ENCODE measurements at regions not wholly inside any gene's neighbourhood (a gene's known extent, or its start where the extent isn't known, plus 50 kb on each side); places are given as distances from the start of the nearest gene placed in this dataset.

DNA sequence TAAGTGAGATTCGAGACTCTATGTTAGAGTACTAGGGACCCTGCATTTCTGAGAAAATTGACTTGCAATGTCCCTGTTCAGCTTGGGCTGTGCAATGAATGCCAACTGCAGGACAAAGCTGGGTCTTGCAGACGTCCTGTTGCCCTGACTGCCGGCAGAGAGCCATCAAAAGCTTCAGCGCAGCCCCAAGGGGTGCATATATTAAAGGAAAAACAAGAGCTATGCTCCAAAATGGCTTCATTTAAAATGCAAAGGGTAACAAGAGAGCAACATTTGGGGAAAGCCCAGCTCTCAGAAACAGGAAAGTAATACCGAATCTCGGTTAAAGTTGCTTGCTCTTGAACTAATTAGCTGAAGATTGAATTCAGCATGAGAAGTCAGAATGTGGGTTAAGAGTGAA, 110.9 kb upstream of the PNPT1 start:
- no peak for TF ChIP-seq ELF4 (CRISPR knock-in tag; IDR thresholded peaks at IDR 0.05; ENCODE audit: low read depth)
- TF ChIP-seq, protein P1, sequence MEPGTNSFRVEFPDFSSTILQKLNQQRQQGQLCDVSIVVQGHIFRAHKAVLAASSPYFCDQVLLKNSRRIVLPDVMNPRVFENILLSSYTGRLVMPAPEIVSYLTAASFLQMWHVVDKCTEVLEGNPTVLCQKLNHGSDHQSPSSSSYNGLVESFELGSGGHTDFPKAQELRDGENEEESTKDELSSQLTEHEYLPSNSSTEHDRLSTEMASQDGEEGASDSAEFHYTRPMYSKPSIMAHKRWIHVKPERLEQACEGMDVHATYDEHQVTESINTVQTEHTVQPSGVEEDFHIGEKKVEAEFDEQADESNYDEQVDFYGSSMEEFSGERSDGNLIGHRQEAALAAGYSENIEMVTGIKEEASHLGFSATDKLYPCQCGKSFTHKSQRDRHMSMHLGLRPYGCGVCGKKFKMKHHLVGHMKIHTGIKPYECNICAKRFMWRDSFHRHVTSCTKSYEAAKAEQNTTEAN (CRISPR knock-in tag; IDR thresholded peaks at IDR 0.05): no peak
- TF ChIP-seq NR1H2 (CRISPR knock-in tag; IDR thresholded peaks at IDR 0.05): no peak
- TF ChIP-seq, protein P2, sequence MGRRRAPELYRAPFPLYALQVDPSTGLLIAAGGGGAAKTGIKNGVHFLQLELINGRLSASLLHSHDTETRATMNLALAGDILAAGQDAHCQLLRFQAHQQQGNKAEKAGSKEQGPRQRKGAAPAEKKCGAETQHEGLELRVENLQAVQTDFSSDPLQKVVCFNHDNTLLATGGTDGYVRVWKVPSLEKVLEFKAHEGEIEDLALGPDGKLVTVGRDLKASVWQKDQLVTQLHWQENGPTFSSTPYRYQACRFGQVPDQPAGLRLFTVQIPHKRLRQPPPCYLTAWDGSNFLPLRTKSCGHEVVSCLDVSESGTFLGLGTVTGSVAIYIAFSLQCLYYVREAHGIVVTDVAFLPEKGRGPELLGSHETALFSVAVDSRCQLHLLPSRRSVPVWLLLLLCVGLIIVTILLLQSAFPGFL (CRISPR knock-in tag; IDR thresholded peaks at IDR 0.05; ENCODE audit: borderline replicate concordance): no peak
- TF ChIP-seq GABPB1 (CRISPR knock-in tag; IDR thresholded peaks at IDR 0.05): no peak
- TF ChIP-seq FOXP1 (CRISPR knock-in tag; IDR thresholded peaks at IDR 0.05; ENCODE audit: borderline replicate concordance): no peak
- TF ChIP-seq, protein P3, sequence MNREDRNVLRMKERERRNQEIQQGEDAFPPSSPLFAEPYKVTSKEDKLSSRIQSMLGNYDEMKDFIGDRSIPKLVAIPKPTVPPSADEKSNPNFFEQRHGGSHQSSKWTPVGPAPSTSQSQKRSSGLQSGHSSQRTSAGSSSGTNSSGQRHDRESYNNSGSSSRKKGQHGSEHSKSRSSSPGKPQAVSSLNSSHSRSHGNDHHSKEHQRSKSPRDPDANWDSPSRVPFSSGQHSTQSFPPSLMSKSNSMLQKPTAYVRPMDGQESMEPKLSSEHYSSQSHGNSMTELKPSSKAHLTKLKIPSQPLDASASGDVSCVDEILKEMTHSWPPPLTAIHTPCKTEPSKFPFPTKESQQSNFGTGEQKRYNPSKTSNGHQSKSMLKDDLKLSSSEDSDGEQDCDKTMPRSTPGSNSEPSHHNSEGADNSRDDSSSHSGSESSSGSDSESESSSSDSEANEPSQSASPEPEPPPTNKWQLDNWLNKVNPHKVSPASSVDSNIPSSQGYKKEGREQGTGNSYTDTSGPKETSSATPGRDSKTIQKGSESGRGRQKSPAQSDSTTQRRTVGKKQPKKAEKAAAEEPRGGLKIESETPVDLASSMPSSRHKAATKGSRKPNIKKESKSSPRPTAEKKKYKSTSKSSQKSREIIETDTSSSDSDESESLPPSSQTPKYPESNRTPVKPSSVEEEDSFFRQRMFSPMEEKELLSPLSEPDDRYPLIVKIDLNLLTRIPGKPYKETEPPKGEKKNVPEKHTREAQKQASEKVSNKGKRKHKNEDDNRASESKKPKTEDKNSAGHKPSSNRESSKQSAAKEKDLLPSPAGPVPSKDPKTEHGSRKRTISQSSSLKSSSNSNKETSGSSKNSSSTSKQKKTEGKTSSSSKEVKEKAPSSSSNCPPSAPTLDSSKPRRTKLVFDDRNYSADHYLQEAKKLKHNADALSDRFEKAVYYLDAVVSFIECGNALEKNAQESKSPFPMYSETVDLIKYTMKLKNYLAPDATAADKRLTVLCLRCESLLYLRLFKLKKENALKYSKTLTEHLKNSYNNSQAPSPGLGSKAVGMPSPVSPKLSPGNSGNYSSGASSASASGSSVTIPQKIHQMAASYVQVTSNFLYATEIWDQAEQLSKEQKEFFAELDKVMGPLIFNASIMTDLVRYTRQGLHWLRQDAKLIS (CRISPR knock-in tag; IDR thresholded peaks at IDR 0.05; ENCODE audit: borderline replicate concordance): no peak
- TF ChIP-seq, protein P4, sequence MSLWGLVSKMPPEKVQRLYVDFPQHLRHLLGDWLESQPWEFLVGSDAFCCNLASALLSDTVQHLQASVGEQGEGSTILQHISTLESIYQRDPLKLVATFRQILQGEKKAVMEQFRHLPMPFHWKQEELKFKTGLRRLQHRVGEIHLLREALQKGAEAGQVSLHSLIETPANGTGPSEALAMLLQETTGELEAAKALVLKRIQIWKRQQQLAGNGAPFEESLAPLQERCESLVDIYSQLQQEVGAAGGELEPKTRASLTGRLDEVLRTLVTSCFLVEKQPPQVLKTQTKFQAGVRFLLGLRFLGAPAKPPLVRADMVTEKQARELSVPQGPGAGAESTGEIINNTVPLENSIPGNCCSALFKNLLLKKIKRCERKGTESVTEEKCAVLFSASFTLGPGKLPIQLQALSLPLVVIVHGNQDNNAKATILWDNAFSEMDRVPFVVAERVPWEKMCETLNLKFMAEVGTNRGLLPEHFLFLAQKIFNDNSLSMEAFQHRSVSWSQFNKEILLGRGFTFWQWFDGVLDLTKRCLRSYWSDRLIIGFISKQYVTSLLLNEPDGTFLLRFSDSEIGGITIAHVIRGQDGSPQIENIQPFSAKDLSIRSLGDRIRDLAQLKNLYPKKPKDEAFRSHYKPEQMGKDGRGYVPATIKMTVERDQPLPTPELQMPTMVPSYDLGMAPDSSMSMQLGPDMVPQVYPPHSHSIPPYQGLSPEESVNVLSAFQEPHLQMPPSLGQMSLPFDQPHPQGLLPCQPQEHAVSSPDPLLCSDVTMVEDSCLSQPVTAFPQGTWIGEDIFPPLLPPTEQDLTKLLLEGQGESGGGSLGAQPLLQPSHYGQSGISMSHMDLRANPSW (CRISPR knock-in tag; conservative IDR thresholded peaks at IDR 0.05; ENCODE audit: low read depth): no peak
- no peak for TF ChIP-seq RELA (CRISPR knock-in tag; IDR thresholded peaks at IDR 0.05; ENCODE audit: borderline replicate concordance)
- Mint-ChIP-seq H3K4me1 (peaks cover 23% of the 10 kb centered on the region), H3K36me3 (no peaks in the 10 kb centered on the region), H3K4me3 (no peak overlapping the region), H3K27me3 (ENCODE audit: low read depth) (no peaks in the 10 kb centered on the region), H3K9me3 (no peaks in the 10 kb centered on the region; the same call in 1 of the 2 replicates), H3K27ac (no peak overlapping the region; the same call in 1 of the 2 replicates)
- DNase-seq (ENCODE audit: low spot score): no peak
- CTCF ChIA-PET: no interaction called here
- peak; percentile 53 for ATAC-seq
- POLR2A ChIA-PET: interaction anchor here (1.1 kb wide), 1 partner anchor 33 kb away, joined by 3 read pairs; no protein-coding TSS in a partner anchor

- TF ChIP-seq ATF1 (CRISPR knock-in tag; IDR thresholded peaks at IDR 0.05) (no peak), NR3C1 (CRISPR knock-in tag; conservative IDR thresholded peaks at IDR 0.05; ENCODE audit: low read depth) (no peak), FOXJ3 (CRISPR knock-in tag; IDR thresholded peaks at IDR 0.05; ENCODE audit: borderline replicate concordance) (no peak), RELA (CRISPR knock-in tag; IDR thresholded peaks at IDR 0.05; ENCODE audit: borderline replicate concordance) (no peak), NFYB (CRISPR knock-in tag; conservative IDR thresholded peaks at IDR 0.05; ENCODE audit: low read depth) (no peak), OVOL2 (CRISPR knock-in tag; IDR thresholded peaks at IDR 0.05; ENCODE audit: borderline replicate concordance) (no peak), ZNF281 (CRISPR knock-in tag; IDR thresholded peaks at IDR 0.05) (no peak), ZMAT4 (CRISPR knock-in tag; IDR thresholded peaks at IDR 0.05) (no peak)
- CTCF ChIA-PET: no interaction called here
- no peaks in the 10 kb centered on the region for H3K27me3 Mint-ChIP-seq (ENCODE audit: low read depth)
These were observed 108.4 kb upstream of the PNPT1 start for GRCh38 chr2:55802067-55802466.

More at GRCh38 chr2:55802067-55802466, 108.4 kb upstream of the PNPT1 start:
- ATAC-seq (no peak), DNase-seq (ENCODE audit: low spot score) (no peak)
- POLR2A ChIA-PET: no interaction called here
- Mint-ChIP-seq H3K9me3 (peaks cover 11% of the 10 kb centered on the region), H3K27ac (no peak overlapping the region), H3K4me3 (no peak overlapping the region), H3K36me3 (peaks cover 2% of the 10 kb centered on the region; the same call in 1 of the 2 replicates), H3K4me1 (peaks cover 18% of the 10 kb centered on the region)
